ENCODE measurements at regions not wholly inside any gene's neighbourhood (a gene's known extent, or its start where the extent isn't known, plus 50 kb on each side); places are given as distances from the start of the nearest gene placed in this dataset.

DNA sequence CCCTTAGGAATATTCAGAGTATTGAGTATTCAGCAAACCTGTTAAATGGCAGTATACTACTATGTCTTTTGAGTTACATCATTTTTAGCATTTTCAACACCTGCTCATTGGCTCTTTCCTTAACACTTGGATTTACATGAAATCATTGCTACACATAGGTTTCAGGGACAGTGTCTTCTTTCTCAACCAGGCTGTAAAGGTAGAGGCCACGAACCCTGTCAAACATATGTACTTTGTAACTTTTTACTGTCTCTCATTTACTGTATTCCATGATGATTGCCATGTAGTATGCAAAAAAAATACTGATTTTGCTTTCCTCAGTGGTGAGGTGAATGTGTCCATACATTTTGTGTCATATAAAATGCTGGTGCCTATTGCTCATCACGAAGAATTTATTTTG, 264.4 kb downstream of the SLCO4C1 start:
- ChIA-PET POLR2A (no interaction called here), CTCF (no interaction called here)
- no peaks in the 10 kb centered on the region for H3K4me1 ChIP-seq (ENCODE audit: control insufficient read depth in 2 of 2, insufficient read depth in 2 of 2, low read length in 2 of 2)
- no peaks in the 10 kb centered on the region for H3K27me3 ChIP-seq (ENCODE audit: control insufficient read depth in 2 of 2, insufficient read depth in 2 of 2, low read length in 2 of 2)
- Mint-ChIP-seq H3K27ac (no peak overlapping the region), H3K9me3 (peaks cover 0 to 5% (median 0%) of the 10 kb centered on the region in 11 donors), H3K4me3 (no peak overlapping the region), H3K36me3 (no peaks in the 10 kb centered on the region), H3K4me1 (no peaks in the 10 kb centered on the region), H3K27me3 (no peaks in the 10 kb centered on the region)
- no peak overlapping the region for H3K27ac ChIP-seq (ENCODE audit: low read depth, low read length)
- H3K9me3 ChIP-seq (ENCODE audit: control insufficient read depth in 2 of 3, low read length in 3 of 3), result no peaks in the 10 kb centered on the region
- no peak for DNase-seq
- ATAC-seq, result no peak
- no peaks in the 10 kb centered on the region for H3K36me3 ChIP-seq (ENCODE audit: control insufficient read depth in 2 of 3, insufficient read depth in 3 of 3, low read length in 3 of 3)
- H3K4me3 ChIP-seq (ENCODE audit: low read length), result no peak overlapping the region
- intact Hi-C loops (cut with micrococcal nuclease), result no loop called here

GRCh38 chr5:102018690-102019089, 277.4 kb downstream of the SLCO4C1 start:
- CTCF ChIA-PET, result no interaction called here

DNA sequence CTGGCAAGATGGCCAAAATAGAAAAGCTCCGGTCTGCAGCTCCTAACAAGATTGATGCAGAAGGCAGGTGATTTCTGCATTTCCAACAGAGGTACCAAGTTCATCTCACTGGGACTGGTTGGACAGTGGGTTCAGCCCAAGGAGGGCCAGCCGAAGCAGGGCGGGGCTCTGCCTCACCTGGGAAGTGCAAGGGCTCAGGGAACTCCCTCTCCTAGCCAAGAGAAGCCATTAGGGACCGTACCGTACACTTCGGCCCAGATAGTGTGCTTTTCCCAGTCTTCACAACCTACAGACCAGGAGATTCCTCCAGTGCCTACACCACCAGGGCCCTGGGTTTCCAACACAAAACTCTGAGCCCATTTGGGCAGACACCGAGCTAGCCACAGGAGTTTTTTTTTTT, 277.8 kb downstream of the SLCO4C1 start:
- no peaks in the 10 kb centered on the region for H3K27me3 ChIP-seq (ENCODE audit: control insufficient read depth in 2 of 2, insufficient read depth in 2 of 2, low read length in 2 of 2)
- H3K36me3 ChIP-seq (ENCODE audit: control insufficient read depth in 2 of 3, insufficient read depth in 3 of 3, low read length in 3 of 3), result no peaks in the 10 kb centered on the region
- ChIA-PET POLR2A (no interaction called here), CTCF (no interaction called here)
- no peak for ATAC-seq
- no peaks in the 10 kb centered on the region for H3K4me1 ChIP-seq (ENCODE audit: control insufficient read depth in 2 of 2, insufficient read depth in 2 of 2, low read length in 2 of 2)
- Mint-ChIP-seq H3K4me1 (no peaks in the 10 kb centered on the region), H3K27me3 (no peaks in the 10 kb centered on the region), H3K36me3 (no peaks in the 10 kb centered on the region), H3K27ac (no peak overlapping the region), H3K4me3 (no peak overlapping the region), H3K9me3 (peaks cover 0 to 21% (median 5%) of the 10 kb centered on the region in 11 donors)
- H3K27ac ChIP-seq (ENCODE audit: low read depth, low read length), result no peak overlapping the region
- no peak overlapping the region for H3K4me3 ChIP-seq (ENCODE audit: low read length)
- DNase-seq, result no peak
- no peaks in the 10 kb centered on the region for H3K9me3 ChIP-seq (ENCODE audit: control insufficient read depth in 2 of 3, low read length in 3 of 3)
- intact Hi-C loops (cut with micrococcal nuclease), result no loop called here

More at GRCh38 chr5:102018690-102019089, 277.4 kb downstream of the SLCO4C1 start:
- no peaks in the 10 kb centered on the region for H3K9me3 ChIP-seq (ENCODE audit: control insufficient read depth in 2 of 3, low read length in 3 of 3)
- Mint-ChIP-seq H3K27me3 (no peaks in the 10 kb centered on the region), H3K36me3 (no peaks in the 10 kb centered on the region), H3K9me3 (peaks cover 0 to 21% (median 6%) of the 10 kb centered on the region in 11 donors), H3K4me3 (no peak overlapping the region), H3K4me1 (no peaks in the 10 kb centered on the region), H3K27ac (no peak overlapping the region)
- H3K27ac ChIP-seq (ENCODE audit: low read depth, low read length), result no peak overlapping the region
- no peaks in the 10 kb centered on the region for H3K4me1 ChIP-seq (ENCODE audit: control insufficient read depth in 2 of 2, insufficient read depth in 2 of 2, low read length in 2 of 2)
- no peaks in the 10 kb centered on the region for H3K27me3 ChIP-seq (ENCODE audit: control insufficient read depth in 2 of 2, insufficient read depth in 2 of 2, low read length in 2 of 2)
- ATAC-seq (no peak), DNase-seq (no peak)
- H3K36me3 ChIP-seq (ENCODE audit: control insufficient read depth in 2 of 3, insufficient read depth in 3 of 3, low read length in 3 of 3), result no peaks in the 10 kb centered on the region
- intact Hi-C loops (cut with micrococcal nuclease), result no loop called here
- POLR2A ChIA-PET, result no interaction called here
- H3K4me3 ChIP-seq (ENCODE audit: low read length), result no peak overlapping the region

- Histone ChIP-seq H3K4me1 (ENCODE audit: control insufficient read depth in 2 of 2, insufficient read depth in 2 of 2, low read length in 2 of 2) (no peaks in the 10 kb centered on the region), H3K36me3 (ENCODE audit: control insufficient read depth in 2 of 3, insufficient read depth in 3 of 3, low read length in 3 of 3) (no peaks in the 10 kb centered on the region), H3K27ac (ENCODE audit: low read depth, low read length) (no peak overlapping the region), H3K9me3 (ENCODE audit: control insufficient read depth in 2 of 3, low read length in 3 of 3) (no peaks in the 10 kb centered on the region), H3K27me3 (ENCODE audit: control insufficient read depth in 2 of 2, insufficient read depth in 2 of 2, low read length in 2 of 2) (no peaks in the 10 kb centered on the region), H3K4me3 (ENCODE audit: low read length) (no peak overlapping the region)
- DNase-seq, result no peak
- CTCF ChIA-PET, result no interaction called here
- Mint-ChIP-seq H3K4me1 (no peaks in the 10 kb centered on the region), H3K4me3 (no peak overlapping the region), H3K36me3 (no peaks in the 10 kb centered on the region), H3K27me3 (no peaks in the 10 kb centered on the region), H3K27ac (no peak overlapping the region), H3K9me3 (peaks cover 0 to 6% (median 0%) of the 10 kb centered on the region in 11 donors)
- POLR2A ChIA-PET, result no interaction called here
- intact Hi-C loops (cut with micrococcal nuclease), result no loop called here
- no peak for ATAC-seq
Measured at GRCh38 chr5:102014371-102014770, 281.7 kb downstream of the SLCO4C1 start.

- intact Hi-C loops (cut with micrococcal nuclease), result no loop called here
Measured at GRCh38 chr5:102010644-102011043, 285.4 kb downstream of the SLCO4C1 start.

DNA sequence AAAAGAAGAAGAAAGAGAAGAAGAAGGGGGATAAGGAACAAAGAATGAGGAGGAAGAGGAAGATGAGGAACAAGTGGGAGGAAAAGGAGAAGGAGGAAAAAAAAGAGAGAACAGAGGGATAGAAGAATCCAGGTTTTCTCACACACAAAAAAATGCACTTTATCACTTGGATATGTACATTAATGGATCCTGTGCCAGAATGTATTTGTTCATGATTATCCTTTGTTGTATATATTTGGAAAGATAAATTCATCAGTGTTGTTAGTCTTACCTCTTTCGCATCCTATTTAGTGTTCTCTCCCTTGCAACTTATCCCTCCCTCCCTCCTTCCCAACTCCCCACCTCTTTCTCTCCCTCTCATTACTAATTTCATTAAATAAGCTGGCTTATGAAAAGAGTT, 298.8 kb downstream of the SLCO4C1 start:
- POLR2A ChIA-PET, result no interaction called here
- Histone ChIP-seq H3K4me1 (ENCODE audit: control insufficient read depth in 2 of 2, insufficient read depth in 2 of 2, low read length in 2 of 2) (no peaks in the 10 kb centered on the region), H3K4me3 (ENCODE audit: low read length) (no peak overlapping the region), H3K36me3 (ENCODE audit: control insufficient read depth in 2 of 3, insufficient read depth in 3 of 3, low read length in 3 of 3) (no peaks in the 10 kb centered on the region), H3K9me3 (ENCODE audit: control insufficient read depth in 2 of 3, low read length in 3 of 3) (no peaks in the 10 kb centered on the region), H3K27ac (ENCODE audit: low read depth, low read length) (no peak overlapping the region), H3K27me3 (ENCODE audit: control insufficient read depth in 2 of 2, insufficient read depth in 2 of 2, low read length in 2 of 2) (no peaks in the 10 kb centered on the region)
- DNase-seq (no peak), ATAC-seq (no peak)
- H3K36me3 Mint-ChIP-seq, result peaks cover 0 to 3% (median 0%) of the 10 kb centered on the region in 5 donors
- no peaks in the 10 kb centered on the region for H3K4me1 Mint-ChIP-seq
- intact Hi-C loops (cut with micrococcal nuclease), result no loop called here
- peaks cover 0 to 11% (median 0%) of the 10 kb centered on the region in 11 donors for H3K9me3 Mint-ChIP-seq
- CTCF ChIA-PET, result no interaction called here
- H3K4me3 Mint-ChIP-seq, result no peak overlapping the region
- H3K27ac Mint-ChIP-seq, result no peak overlapping the region
- H3K27me3 Mint-ChIP-seq, result peaks cover 0 to 5% (median 0%) of the 10 kb centered on the region in 5 donors

More at GRCh38 chr5:102010644-102011043, 285.4 kb downstream of the SLCO4C1 start:
- Histone ChIP-seq H3K27ac (ENCODE audit: low read depth, low read length) (no peak overlapping the region), H3K36me3 (ENCODE audit: control insufficient read depth in 2 of 3, insufficient read depth in 3 of 3, low read length in 3 of 3) (no peaks in the 10 kb centered on the region), H3K4me3 (ENCODE audit: low read length) (no peak overlapping the region), H3K4me1 (ENCODE audit: control insufficient read depth in 2 of 2, insufficient read depth in 2 of 2, low read length in 2 of 2) (no peaks in the 10 kb centered on the region), H3K9me3 (ENCODE audit: control insufficient read depth in 2 of 3, low read length in 3 of 3) (no peaks in the 10 kb centered on the region), H3K27me3 (ENCODE audit: control insufficient read depth in 2 of 2, insufficient read depth in 2 of 2, low read length in 2 of 2) (no peaks in the 10 kb centered on the region)
- no peaks in the 10 kb centered on the region for H3K4me1 Mint-ChIP-seq
- DNase-seq, result no peak
- ATAC-seq, result no peak
- no peaks in the 10 kb centered on the region for H3K27me3 Mint-ChIP-seq
- no peak overlapping the region for H3K4me3 Mint-ChIP-seq
- H3K36me3 Mint-ChIP-seq, result no peaks in the 10 kb centered on the region
- no peak overlapping the region for H3K27ac Mint-ChIP-seq
- peaks cover 0 to 6% (median 0%) of the 10 kb centered on the region in 11 donors for H3K9me3 Mint-ChIP-seq
- POLR2A ChIA-PET, result no interaction called here
- CTCF ChIA-PET, result no interaction called here

DNA sequence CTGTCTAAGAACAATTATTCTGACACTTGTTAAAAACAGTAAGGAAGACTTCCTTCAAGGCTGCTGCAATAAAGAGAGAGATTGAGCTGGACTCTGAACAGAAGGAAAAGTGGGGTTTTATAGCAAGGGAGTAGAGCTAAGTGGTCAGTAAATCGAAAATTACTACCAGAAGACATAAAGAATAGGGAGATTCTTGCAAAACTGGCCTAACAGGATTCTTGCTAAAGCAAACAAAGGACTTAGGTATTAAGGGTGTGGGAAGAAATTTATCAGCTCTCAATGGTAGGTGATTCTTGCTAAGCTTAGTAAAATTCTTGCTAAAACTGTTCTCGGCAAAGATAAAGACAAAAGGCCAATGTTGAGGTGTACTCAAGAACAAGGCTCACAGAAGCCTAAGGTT, 300.5 kb downstream of the SLCO4C1 start:
- Mint-ChIP-seq H3K4me3 (no peak overlapping the region), H3K27me3 (peaks cover 0 to 5% (median 0%) of the 10 kb centered on the region in 5 donors), H3K36me3 (peaks cover 0 to 3% (median 0%) of the 10 kb centered on the region in 5 donors), H3K27ac (no peak overlapping the region), H3K4me1 (no peaks in the 10 kb centered on the region), H3K9me3 (peaks cover 0 to 10% (median 0%) of the 10 kb centered on the region in 11 donors)
- H3K4me3 ChIP-seq (ENCODE audit: low read length), result no peak overlapping the region
- DNase-seq (no peak), ATAC-seq (no peak)
- CTCF ChIA-PET, result no interaction called here
- no peaks in the 10 kb centered on the region for H3K36me3 ChIP-seq (ENCODE audit: control insufficient read depth in 2 of 3, insufficient read depth in 3 of 3, low read length in 3 of 3)
- intact Hi-C loops (cut with micrococcal nuclease), result no loop called here
- POLR2A ChIA-PET, result no interaction called here
- H3K4me1 ChIP-seq (ENCODE audit: control insufficient read depth in 2 of 2, insufficient read depth in 2 of 2, low read length in 2 of 2), result no peaks in the 10 kb centered on the region
- no peak overlapping the region for H3K27ac ChIP-seq (ENCODE audit: low read depth, low read length)
- H3K9me3 ChIP-seq (ENCODE audit: control insufficient read depth in 2 of 3, low read length in 3 of 3), result no peaks in the 10 kb centered on the region
- no peaks in the 10 kb centered on the region for H3K27me3 ChIP-seq (ENCODE audit: control insufficient read depth in 2 of 2, insufficient read depth in 2 of 2, low read length in 2 of 2)

Data from naive thymus-derived CD4-positive, alpha-beta T cell (primary cell).